Hepatocyte (in vitro differentiated cells): ENCODE measurements at regions not wholly inside any gene's neighbourhood (a gene's known extent, or its start where the extent isn't known, plus 50 kb on each side); places are given as distances from the start of the nearest gene placed in this dataset.

Experiments used
- EZH2 ChIP-seq: fragments of 200-600 bp; sonication (generic); IDR thresholded peaks from 2 replicates; pipeline ENCODE4 v1.6.1; 2016; ENCODE audit warnings: antibody characterized with exemption, mild to moderate bottlenecking, borderline replicate concordance
- EZH2phosphoT487 ChIP-seq: fragments of 200-600 bp; sonication (generic); IDR thresholded peaks from one replicate; pipeline ENCODE4 v1.6.1; 2018; ENCODE audit warnings: antibody characterized with exemption, mild to moderate bottlenecking, low read depth, moderate library complexity; ENCODE audit not compliant: unreplicated experiment, severe bottlenecking
- TF ChIP-seq, protein P1 (sequence below): fragments of 200-600 bp; sonication (generic); IDR thresholded peaks from 2 replicates; pipeline ENCODE4 v1.5.1; 2016; ENCODE audit warnings: antibody characterized with exemption, mild to moderate bottlenecking; ENCODE audit not compliant: poor library complexity

DNA sequence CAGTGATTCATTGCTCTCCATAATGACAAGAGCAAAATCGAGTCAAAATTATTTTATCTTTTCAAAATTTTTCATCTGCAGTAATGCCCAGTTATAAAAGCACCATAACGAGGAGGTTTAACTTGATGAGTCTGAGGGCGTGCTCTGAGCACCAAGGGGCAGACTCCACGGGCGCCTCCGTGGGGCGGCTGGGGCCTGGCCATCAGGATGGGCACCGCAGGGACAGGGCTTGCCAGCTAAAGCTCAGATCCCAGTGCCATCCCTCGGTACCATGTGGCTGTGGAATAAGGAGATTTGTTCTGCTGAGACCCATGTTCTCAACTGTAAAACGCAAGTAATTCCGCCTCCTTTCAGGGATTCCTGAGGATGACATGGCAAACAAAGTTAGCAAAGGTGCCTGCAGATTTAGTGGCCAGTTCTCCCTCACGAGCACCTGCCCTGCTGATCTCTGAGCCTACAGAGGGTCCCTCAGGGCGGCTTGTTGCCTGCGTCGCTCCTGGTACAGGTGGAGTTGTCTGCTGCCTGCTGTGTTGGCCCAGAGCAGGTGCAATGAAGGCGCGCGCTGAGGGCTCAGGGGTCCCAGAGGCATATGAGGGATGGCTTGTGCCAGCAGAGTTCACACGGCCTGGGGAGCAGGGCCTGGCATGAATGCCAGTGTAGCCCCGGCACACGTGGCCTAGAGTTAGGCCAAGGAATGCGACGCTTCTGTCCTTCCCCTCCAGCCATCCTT, 584.4 kb downstream of the TCERG1L start:
- TF ChIP-seq, protein P1, sequence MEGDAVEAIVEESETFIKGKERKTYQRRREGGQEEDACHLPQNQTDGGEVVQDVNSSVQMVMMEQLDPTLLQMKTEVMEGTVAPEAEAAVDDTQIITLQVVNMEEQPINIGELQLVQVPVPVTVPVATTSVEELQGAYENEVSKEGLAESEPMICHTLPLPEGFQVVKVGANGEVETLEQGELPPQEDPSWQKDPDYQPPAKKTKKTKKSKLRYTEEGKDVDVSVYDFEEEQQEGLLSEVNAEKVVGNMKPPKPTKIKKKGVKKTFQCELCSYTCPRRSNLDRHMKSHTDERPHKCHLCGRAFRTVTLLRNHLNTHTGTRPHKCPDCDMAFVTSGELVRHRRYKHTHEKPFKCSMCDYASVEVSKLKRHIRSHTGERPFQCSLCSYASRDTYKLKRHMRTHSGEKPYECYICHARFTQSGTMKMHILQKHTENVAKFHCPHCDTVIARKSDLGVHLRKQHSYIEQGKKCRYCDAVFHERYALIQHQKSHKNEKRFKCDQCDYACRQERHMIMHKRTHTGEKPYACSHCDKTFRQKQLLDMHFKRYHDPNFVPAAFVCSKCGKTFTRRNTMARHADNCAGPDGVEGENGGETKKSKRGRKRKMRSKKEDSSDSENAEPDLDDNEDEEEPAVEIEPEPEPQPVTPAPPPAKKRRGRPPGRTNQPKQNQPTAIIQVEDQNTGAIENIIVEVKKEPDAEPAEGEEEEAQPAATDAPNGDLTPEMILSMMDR: no peak
- TF ChIP-seq EZH2: no peak
- no peak for TF ChIP-seq EZH2phosphoT487
